GM12875 (cell line): ENCODE measurements at regions not wholly inside any gene's neighbourhood (a gene's known extent, or its start where the extent isn't known, plus 50 kb on each side); places are given as distances from the start of the nearest gene placed in this dataset.

Experiments
- H3K4me3 ChIP-seq: one replicate; pipeline ENCODE4 v1.5.1; 2011; ENCODE audit warnings: low read depth, low read length, control low read depth
- TF ChIP-seq, protein P1 (sequence below): IDR thresholded peaks from 2 replicates; pipeline ENCODE4 v1.5.1; 2011; ENCODE audit warnings: low read depth, mild to moderate bottlenecking, control low read depth, inconsistent platforms, low read length, moderate library complexity, borderline replicate concordance; ENCODE audit not compliant: insufficient read depth

DNA sequence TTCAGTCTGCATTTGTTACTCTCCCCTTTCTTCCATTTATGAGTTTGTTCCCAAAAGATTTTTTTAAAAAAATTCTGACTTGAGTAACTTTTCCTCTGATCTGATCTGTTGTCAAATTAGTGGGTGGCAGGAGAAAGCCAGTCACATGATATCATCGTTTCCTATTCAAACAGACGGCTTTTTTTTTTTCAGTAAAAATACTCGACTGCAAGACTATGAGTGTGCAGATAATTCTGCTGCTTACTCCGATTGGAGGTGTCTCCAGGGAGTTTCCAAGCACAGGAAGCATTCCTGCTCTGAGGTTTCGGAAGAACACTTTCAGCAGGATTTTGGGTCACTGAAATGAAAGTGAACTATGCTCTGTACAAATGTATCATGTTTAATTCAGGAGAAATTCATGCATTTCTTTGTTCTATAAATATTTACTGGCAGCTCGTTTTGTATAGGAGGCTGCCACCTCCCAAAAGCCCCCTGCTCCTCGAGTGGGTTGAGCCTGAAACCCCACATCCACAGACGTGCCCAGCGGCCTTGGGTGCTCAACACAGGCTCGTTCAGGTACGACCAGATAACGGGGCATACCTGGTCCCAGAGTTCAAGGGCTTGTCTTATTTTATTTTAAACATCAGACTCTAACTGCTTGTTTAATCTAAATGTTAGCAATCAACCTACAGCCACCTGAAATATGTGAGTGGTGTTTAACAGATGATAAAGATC is 126.9 kb upstream of the ZNF516 start:
- TF ChIP-seq, protein P1, sequence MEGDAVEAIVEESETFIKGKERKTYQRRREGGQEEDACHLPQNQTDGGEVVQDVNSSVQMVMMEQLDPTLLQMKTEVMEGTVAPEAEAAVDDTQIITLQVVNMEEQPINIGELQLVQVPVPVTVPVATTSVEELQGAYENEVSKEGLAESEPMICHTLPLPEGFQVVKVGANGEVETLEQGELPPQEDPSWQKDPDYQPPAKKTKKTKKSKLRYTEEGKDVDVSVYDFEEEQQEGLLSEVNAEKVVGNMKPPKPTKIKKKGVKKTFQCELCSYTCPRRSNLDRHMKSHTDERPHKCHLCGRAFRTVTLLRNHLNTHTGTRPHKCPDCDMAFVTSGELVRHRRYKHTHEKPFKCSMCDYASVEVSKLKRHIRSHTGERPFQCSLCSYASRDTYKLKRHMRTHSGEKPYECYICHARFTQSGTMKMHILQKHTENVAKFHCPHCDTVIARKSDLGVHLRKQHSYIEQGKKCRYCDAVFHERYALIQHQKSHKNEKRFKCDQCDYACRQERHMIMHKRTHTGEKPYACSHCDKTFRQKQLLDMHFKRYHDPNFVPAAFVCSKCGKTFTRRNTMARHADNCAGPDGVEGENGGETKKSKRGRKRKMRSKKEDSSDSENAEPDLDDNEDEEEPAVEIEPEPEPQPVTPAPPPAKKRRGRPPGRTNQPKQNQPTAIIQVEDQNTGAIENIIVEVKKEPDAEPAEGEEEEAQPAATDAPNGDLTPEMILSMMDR, result no peak
- H3K4me3 ChIP-seq, result no peak overlapping the region

DNA sequence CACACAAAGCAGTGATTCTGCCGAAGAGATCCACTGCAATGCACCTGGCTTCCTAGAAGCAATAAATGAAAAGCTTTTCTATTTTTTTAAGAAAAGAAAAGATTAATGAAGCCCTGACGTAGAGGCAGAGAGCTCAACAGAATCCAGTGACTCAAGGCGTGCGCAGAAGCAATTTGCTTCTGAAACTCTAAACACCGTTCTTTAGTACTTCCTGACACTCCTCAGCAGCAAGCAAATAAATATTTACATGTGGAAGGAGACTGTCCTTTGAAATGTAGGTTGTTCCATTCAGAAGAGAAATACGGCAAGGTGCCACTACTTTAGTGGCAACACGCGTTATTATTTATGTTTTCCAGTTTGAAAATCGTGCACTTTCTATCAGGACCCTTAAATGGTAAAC is 126.2 kb upstream of the ZNF516 start:
- H3K4me3 ChIP-seq, result no peak overlapping the region
- TF ChIP-seq, protein P1, result no peak

DNA sequence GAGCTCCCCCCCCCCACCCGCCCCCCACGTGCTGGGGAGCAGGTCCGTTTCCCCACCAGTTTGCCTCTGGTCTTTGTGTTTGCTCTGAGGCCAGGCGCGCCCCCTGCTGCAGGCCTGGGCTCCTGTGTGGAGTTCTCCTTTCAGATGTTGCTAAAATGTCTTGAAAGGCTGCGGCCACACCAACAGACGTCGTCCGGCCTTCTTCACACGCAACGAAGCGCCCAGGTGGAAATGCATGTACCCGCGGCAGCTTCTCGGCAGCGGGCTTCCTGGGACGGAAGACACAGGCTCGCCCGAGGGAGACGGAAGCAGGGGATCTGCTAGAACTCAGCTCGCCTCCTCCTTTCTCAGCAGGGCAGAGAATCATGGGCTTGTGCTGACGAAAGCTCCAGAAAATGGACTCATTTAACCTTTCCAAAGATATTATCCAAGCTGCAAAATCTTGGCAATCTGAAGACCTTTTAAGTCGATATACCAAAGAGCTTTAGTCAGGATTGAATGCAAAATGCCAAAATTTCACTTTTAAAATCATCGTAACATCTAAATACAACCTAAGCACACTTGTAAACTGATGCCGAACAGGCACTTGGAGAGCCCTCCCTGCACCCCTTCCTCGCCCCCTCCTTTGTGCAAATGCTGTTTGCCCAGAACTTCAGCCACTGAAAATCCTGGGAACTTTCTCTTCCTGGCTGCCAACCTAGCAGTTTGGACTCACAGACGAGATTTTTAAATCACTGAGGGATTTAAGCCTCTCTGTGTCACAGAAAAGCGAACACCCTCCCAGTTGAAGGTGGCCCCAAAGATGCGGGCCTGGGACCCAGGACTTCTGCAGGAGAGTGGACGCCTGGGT is 125.5 kb upstream of the ZNF516 start:
- no peak overlapping the region for H3K4me3 ChIP-seq

DNA sequence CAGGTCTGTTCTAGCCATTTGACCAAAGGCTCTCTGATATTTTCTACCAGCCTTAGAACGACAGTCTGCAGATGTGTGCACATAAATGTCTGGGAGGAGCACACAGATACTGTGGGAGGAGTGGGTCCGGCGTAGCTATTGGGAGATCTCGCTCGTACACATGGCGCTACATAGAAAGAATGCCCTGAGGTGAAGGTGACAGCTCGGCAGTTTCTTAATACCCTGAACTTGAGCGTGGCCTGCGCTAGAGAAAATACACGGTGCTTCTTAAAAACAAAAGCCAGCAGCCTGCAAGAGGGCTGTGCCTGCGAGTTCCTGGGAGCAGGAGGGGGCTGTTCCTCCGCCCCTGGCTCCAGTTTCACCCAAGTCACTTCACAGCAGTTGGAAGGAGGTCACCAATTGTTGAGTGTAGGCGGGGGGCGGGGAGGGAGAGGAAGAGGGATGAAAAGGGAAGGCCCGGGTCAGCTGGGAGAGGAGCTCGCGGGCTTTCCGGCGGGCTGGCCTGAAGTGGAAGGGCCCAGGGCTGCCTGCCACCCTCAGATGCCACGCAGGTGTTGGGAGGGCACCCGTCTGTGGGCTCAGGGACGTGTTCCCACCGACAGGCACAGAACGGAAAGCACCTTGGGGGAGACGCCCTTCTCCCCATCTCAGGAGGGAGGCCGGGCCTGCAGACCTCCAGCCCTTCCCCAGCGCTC is 124.7 kb upstream of the ZNF516 start:
- no peak overlapping the region for H3K4me3 ChIP-seq
- TF ChIP-seq, protein P1, result no peak

More for the DNA sequence above, 125.5 kb upstream of the ZNF516 start:
- TF ChIP-seq, protein P1, result no peak

DNA sequence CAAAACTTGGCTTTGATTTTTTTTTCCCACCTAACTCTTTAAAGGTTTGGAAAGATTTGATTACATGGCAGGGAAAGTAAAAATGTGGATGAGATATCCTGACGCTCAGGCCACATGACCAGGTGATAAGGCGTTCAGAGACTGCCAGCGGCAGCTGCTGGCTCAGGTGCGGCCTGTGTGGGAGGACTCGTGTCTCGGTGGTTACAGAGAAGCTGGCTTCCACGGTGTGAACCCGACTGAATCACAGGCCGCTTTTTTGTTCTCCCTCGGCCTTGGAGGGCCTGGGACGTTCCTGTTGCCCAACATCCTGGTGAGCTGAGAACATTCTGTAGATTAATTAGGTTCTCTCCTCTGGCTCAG is 124.2 kb upstream of the ZNF516 start:
- H3K4me3 ChIP-seq, result no peak overlapping the region
- TF ChIP-seq, protein P1, result no peak

DNA sequence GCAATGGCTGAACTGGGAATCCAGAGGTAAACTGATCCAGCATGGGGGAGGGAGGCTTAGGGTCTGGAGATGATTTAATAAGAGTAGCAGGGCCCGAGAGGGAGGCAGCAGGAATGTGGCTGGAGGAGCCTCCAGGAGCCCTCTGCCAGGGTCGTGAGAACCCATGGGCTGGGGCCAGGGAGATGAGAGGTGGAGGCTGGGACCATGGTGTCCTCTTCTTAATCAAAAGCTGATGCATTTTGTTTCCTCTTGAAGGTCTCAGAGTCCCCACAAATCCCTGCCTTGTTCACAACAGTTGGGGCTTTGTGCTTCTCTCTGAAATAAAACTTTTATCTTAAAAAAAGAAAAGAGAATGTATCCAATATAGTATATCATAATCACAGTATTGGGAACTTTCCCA is 123.7 kb upstream of the ZNF516 start:
- H3K4me3 ChIP-seq, result no peak overlapping the region
- TF ChIP-seq, protein P1, result no peak
